ENCODE measurements at regions not wholly inside any gene's neighbourhood (a gene's known extent, or its start where the extent isn't known, plus 50 kb on each side); places are given as distances from the start of the nearest gene placed in this dataset.

- no peak for DNase-seq (ENCODE audit: extremely low read depth in 1 of 4, low spot score in 3 of 4)
- Histone ChIP-seq H3K9me3 (replicated peaks; ENCODE audit: control insufficient read depth, insufficient read depth, low read depth, low read length) (no peaks in the 10 kb centered on the region; the same call in 1 of the 2 replicates), H4K20me1 (replicated peaks; ENCODE audit: control insufficient read depth, insufficient read depth, low read length) (no peaks in the 10 kb centered on the region), H3K36me3 (ENCODE audit: control insufficient read depth, insufficient read depth, low read length) (no peaks in the 10 kb centered on the region), H3K4me3 (no peak overlapping the region), H2AFZ (ENCODE audit: low read depth, low read length) (no peak overlapping the region), H3K79me2 (ENCODE audit: control insufficient read depth, insufficient read depth, low read length) (no peaks in the 10 kb centered on the region), H3K27me3 (ENCODE audit: control insufficient read depth in 2 of 2, insufficient read depth in 2 of 2, low read length in 2 of 2) (no peaks in the 10 kb centered on the region), H3K27ac (ENCODE audit: extremely low read depth, low read depth, low read length) (no peak overlapping the region), H3K4me2 (ENCODE audit: insufficient read depth, low read length) (no peak overlapping the region), H3K9me1 (ENCODE audit: control insufficient read depth, insufficient read depth, low read length) (no peaks in the 10 kb centered on the region), H3K4me1 (replicated peaks in 1 of 2; ENCODE audit: control insufficient read depth in 2 of 2, insufficient read depth in 2 of 2, low read length in 2 of 2) (no peaks in the 10 kb centered on the region), H3K9ac (ENCODE audit: insufficient read depth in 1 of 2, low read depth in 2 of 2, low read length in 2 of 2) (no peak overlapping the region)
- no peak for TF ChIP-seq CBFB (CRISPR knock-in tag; IDR thresholded peaks at IDR 0.05)
- no peak for TF ChIP-seq RFX5 (IDR thresholded peaks at IDR 0.05; ENCODE audit: low read depth, low read length)
- no peak for TF ChIP-seq ZNF584 (CRISPR knock-in tag; IDR thresholded peaks at IDR 0.05; ENCODE audit: low read depth)
- TF ChIP-seq SAP30 (IDR thresholded peaks at IDR 0.05; ENCODE audit: borderline replicate concordance, insufficient read depth, low read depth, low read length, poor library complexity, severe bottlenecking): no peak
- no peak for TF ChIP-seq BCLAF1 (IDR thresholded peaks at IDR 0.05; ENCODE audit: borderline replicate concordance in 1 of 2, control insufficient read depth in 1 of 2, low read depth in 2 of 2, low read length in 1 of 2)
- TF ChIP-seq HDAC6 (IDR thresholded peaks at IDR 0.05; ENCODE audit: low read depth, low read length): no peak
- no peak for ATAC-seq
- no TSS peak for BruUV-seq (replicated peaks)
- in situ Hi-C loops (cut with MboI): no loop called here
- ChIA-PET POLR2A (no interaction called here), CTCF (ENCODE audit: low intra/inter-chr PET ratio) (no interaction called here)
- intact Hi-C loops (cut with micrococcal nuclease): no loop called here
- no peak for FAIRE-seq
- 0% methylated on average over 2 of the region's 2 CpGs for WGBS (ENCODE audit: insufficient coverage, low coverage, missing lambda C conversion rate)
Measured at GRCh38 chr4:131258361-131258760, 1890.7 kb upstream of the PCDH10 start.
